ENCODE measurements at regions not wholly inside any gene's neighbourhood (a gene's known extent, or its start where the extent isn't known, plus 50 kb on each side); places are given as distances from the start of the nearest gene placed in this dataset.
"Not testable (repeated sequence)": the region's sequence is repeated elsewhere in the genome, so short reads cannot be mapped to it uniquely, and the experiment has no call there.

- no peak for ATAC-seq
Measured at GRCh38 chr4:170398218-170398617, 308.5 kb upstream of the AADAT start.

GRCh38 chr4:170395773-170396172 is 306.0 kb upstream of the AADAT start:
- no peak for ATAC-seq

- no peak for ATAC-seq
Measured at GRCh38 chr4:170391066-170391740, 301.4 kb upstream of the AADAT start.

GRCh38 chr4:170389411-170389810 is 299.7 kb upstream of the AADAT start:
- no peak for ATAC-seq

GRCh38 chr4:170388255-170388654 is 298.5 kb upstream of the AADAT start:
- no peak for ATAC-seq

GRCh38 chr4:170386971-170387370 is 297.2 kb upstream of the AADAT start:
- ATAC-seq = no peak

- ATAC-seq = no peak
Measured at GRCh38 chr4:170386511-170386910, 296.8 kb upstream of the AADAT start.

GRCh38 chr4:170374770-170375169 is 285.0 kb upstream of the AADAT start:
- peak; percentile 85 for ATAC-seq

GRCh38 chr4:170348945-170349344 is 259.2 kb upstream of the AADAT start:
- no peak for ATAC-seq

GRCh38 chr4:170347191-170347590 is 257.4 kb upstream of the AADAT start:
- ATAC-seq = not testable (repeated sequence)

- no peak for ATAC-seq
Measured at GRCh38 chr4:170339522-170339921, 249.8 kb upstream of the AADAT start.

- no peak for ATAC-seq
Measured at GRCh38 chr4:170336238-170336775, 246.6 kb upstream of the AADAT start.

- ATAC-seq = no peak
Measured at GRCh38 chr4:170325599-170325998, 235.8 kb upstream of the AADAT start.

- no peak for ATAC-seq
Measured at GRCh38 chr4:170323623-170324022, 233.9 kb upstream of the AADAT start.

GRCh38 chr4:170307182-170307581 is 217.4 kb upstream of the AADAT start:
- no peak for ATAC-seq

GRCh38 chr4:170306208-170306607 is 216.5 kb upstream of the AADAT start:
- ATAC-seq = no peak

- peak; percentile 84 for ATAC-seq
Measured at GRCh38 chr4:170305627-170306026, 215.9 kb upstream of the AADAT start.

GRCh38 chr4:170281027-170281426 is 191.3 kb upstream of the AADAT start:
- ATAC-seq = no peak

GRCh38 chr4:170278460-170278859 is 188.7 kb upstream of the AADAT start:
- ATAC-seq = no peak

GRCh38 chr4:170274616-170275015 is 184.9 kb upstream of the AADAT start:
- ATAC-seq = no peak

GRCh38 chr4:170272959-170273358 is 183.2 kb upstream of the AADAT start:
- ATAC-seq = no peak

GRCh38 chr4:170271723-170272122 is 182.0 kb upstream of the AADAT start:
- no peak for ATAC-seq

- no peak for ATAC-seq
Measured at GRCh38 chr4:170270628-170271027, 180.9 kb upstream of the AADAT start.

GRCh38 chr4:170269950-170270349 is 180.2 kb upstream of the AADAT start:
- no peak for ATAC-seq

GRCh38 chr4:170259631-170260153 is 169.9 kb upstream of the AADAT start:
- ATAC-seq = peak; percentile 98

All from esophagus mucosa (tissue), 1 donor.